HCT116 (cell line): ENCODE measurements at regions not wholly inside any gene's neighbourhood (a gene's known extent, or its start where the extent isn't known, plus 50 kb on each side); places are given as distances from the start of the nearest gene placed in this dataset.

Experiments used
- ATAC-seq: fragments of 200-7000 bp; cut with Tn5 transposase; 2 replicates; pipeline ENCODE4 v1.9.1; 2020; ENCODE audit warnings: mild to moderate bottlenecking, moderate library complexity
- BruUV-seq: library from RNA; stranded (reverse); fragments of 400-500 nt; replicated peaks from 2 replicates; lab custom pipeline; 2021; lab: Mats Ljungman, UMichigan
- CTCF ChIA-PET: fragments of 300-600 bp; sonication (Branson Sonifier 250); formaldehyde crosslinking; loops from one replicate; lab custom pipeline; 2021; ENCODE audit warnings: antibody characterized with exemption; lab: Charles Lee
- POLR2A ChIA-PET: fragments of 300-600, 350-600 bp; sonication (Branson Sonifier 250); formaldehyde crosslinking; loops from one replicate; lab custom pipeline; 2021; ENCODE audit warnings: antibody characterized with exemption; lab: Charles Lee
- RAD21 ChIA-PET, 2 experiments: fragments of 300-600 bp; sonication (Branson Sonifier 250); formaldehyde crosslinking; loops; one replicate each; lab custom pipeline; 2023; ENCODE audit warnings: low total read pairs in 2 of 2; ENCODE audit not compliant: uncharacterized antibody in 2 of 2, unreplicated experiment in 2 of 2, low non-redundant PET in 1 of 2; lab: Charles Lee
- DNase-seq: peaks from one replicate; pipeline ENCODE4 v3.0.0-alpha.2; 2010; ENCODE audit warnings: low read depth, low spot score
- H2AFZ ChIP-seq: fragments of 200-600 bp; shearing (Covaris generic), sonication (generic); 2 replicates; pipeline ENCODE4 v1.6.1; 2017; ENCODE audit warnings: low read depth, mixed run types, mixed read lengths, antibody characterized with exemption, low read length; ENCODE audit not compliant: poor library complexity, severe bottlenecking
- H3K27ac ChIP-seq: 2 replicates; pipeline ENCODE4 v1.5.1; 2012; ENCODE audit warnings: low read depth, low read length
- H3K27me3 ChIP-seq: fragments of 200-600 bp; sonication (generic); 2 replicates; pipeline ENCODE4 v1.6.1; 2016; ENCODE audit warnings: mixed run types, low read length, mixed read lengths; ENCODE audit not compliant: insufficient read depth
- H3K36me3 ChIP-seq, 2 experiments: fragments of 200-500 bp in 1 of 2; fragments of 200-600 bp in 1 of 2; sonication (Bioruptor generic) in 1 of 2; sonication (generic) in 1 of 2; 2 replicates each; pipeline versions ENCODE4 v1.5.1 to v1.6.1; 2014 to 2016; ENCODE audit warnings: low read length in 2 of 2, inconsistent platforms in 1 of 2, mixed read lengths in 1 of 2, mixed run types in 1 of 2; ENCODE audit not compliant: insufficient read depth in 2 of 2, control insufficient read depth in 1 of 2
- H3K4me1 ChIP-seq, 2 experiments: fragments of 200-600 bp in 1 of 2; sonication (generic) in 1 of 2; 2 replicates each; pipeline versions ENCODE4 v1.5.1 to v1.6.1; 2012 to 2017; ENCODE audit warnings: low read length in 2 of 2, inconsistent platforms in 1 of 2, mild to moderate bottlenecking in 1 of 2, mixed read lengths in 1 of 2, mixed run types in 1 of 2, moderate library complexity in 1 of 2; ENCODE audit not compliant: insufficient read depth in 2 of 2, control insufficient read depth in 1 of 2
- H3K4me2 ChIP-seq: fragments of 200-600 bp; sonication (generic); 2 replicates; pipeline ENCODE4 v1.6.1; 2017; ENCODE audit warnings: mixed run types, low read length, mixed read lengths
- H3K4me3 ChIP-seq, 2 experiments: fragments of 200-600 bp in 1 of 2; sonication (generic) in 1 of 2; replicated peaks in 1 of 2; 2 replicates each; pipeline ENCODE4 v1.5.1; 2011 to 2016; ENCODE audit warnings: low read length in 2 of 2, control low read depth in 1 of 2, low read depth in 1 of 2, mild to moderate bottlenecking in 1 of 2, mixed read lengths in 1 of 2, mixed run types in 1 of 2
- H3K79me2 ChIP-seq: fragments of 200-600 bp; sonication (generic); 2 replicates; pipeline ENCODE4 v1.6.1; 2017; ENCODE audit warnings: mild to moderate bottlenecking, mixed run types, low read length, moderate library complexity, mixed read lengths; ENCODE audit not compliant: insufficient read depth
- H3K9ac ChIP-seq: fragments of 200-600 bp; sonication (generic); 2 replicates; pipeline ENCODE4 v1.6.1; 2016; ENCODE audit warnings: low read length, mixed read lengths
- H3K9me2 ChIP-seq: fragments of 200-600 bp; sonication (generic), shearing (Covaris generic); 2 replicates; pipeline ENCODE4 v1.6.1; 2017; ENCODE audit warnings: mixed run types, mild to moderate bottlenecking, moderate library complexity; ENCODE audit not compliant: insufficient read depth
- H3K9me3 ChIP-seq, 2 experiments: fragments of 200-500 bp in 1 of 2; fragments of 200-600 bp in 1 of 2; sonication (Bioruptor generic) in 1 of 2; sonication (generic) in 1 of 2; 2 replicates each; pipeline ENCODE4 v1.6.1; 2014 to 2017; ENCODE audit warnings: low read length in 2 of 2, mixed read lengths in 2 of 2, inconsistent platforms in 1 of 2, low read depth in 1 of 2, mild to moderate bottlenecking in 1 of 2, mixed run types in 1 of 2, moderate library complexity in 1 of 2; ENCODE audit not compliant: control insufficient read depth in 1 of 2, insufficient read depth in 1 of 2
- H4K20me1 ChIP-seq: fragments of 200-600 bp; sonication (generic), shearing (Covaris generic); 2 replicates; pipeline ENCODE4 v1.6.1; 2017; ENCODE audit warnings: mixed run types, mild to moderate bottlenecking, moderate library complexity; ENCODE audit not compliant: insufficient read depth
- CTCF ChIP-seq, 3 experiments: fragments of 200-600 bp in 1 of 3; sonication (generic) in 1 of 3; IDR thresholded peaks in 2 of 3; conservative IDR thresholded peaks in 1 of 3; 2 replicates each; pipeline ENCODE4 v1.5.1; 2012 to 2017; ENCODE audit warnings: low read depth in 2 of 3, low read length in 2 of 3, antibody characterized with exemption in 1 of 3, borderline replicate concordance in 1 of 3, control low read depth in 1 of 3, mild to moderate bottlenecking in 1 of 3, mixed read lengths in 1 of 3, mixed run types in 1 of 3, moderate library complexity in 1 of 3; ENCODE audit not compliant: insufficient read depth in 1 of 3
- EGR1 ChIP-seq: IDR thresholded peaks from 2 replicates; pipeline ENCODE4 v1.6.1; 2012; ENCODE audit warnings: low read depth
- ELF1 ChIP-seq: IDR thresholded peaks from 2 replicates; pipeline ENCODE4 v1.6.1; 2012; ENCODE audit warnings: low read depth, borderline replicate concordance
- EZH2 ChIP-seq: fragments of 200-600 bp; sonication (generic); IDR thresholded peaks from 2 replicates; pipeline ENCODE4 v1.6.1; 2017; ENCODE audit warnings: antibody characterized with exemption, mixed run types
- JUND ChIP-seq: IDR thresholded peaks from 2 replicates; pipeline ENCODE4 v1.6.1; 2012
- MAX ChIP-seq: IDR thresholded peaks from 2 replicates; pipeline ENCODE4 v1.6.1; 2012
- POLR2A ChIP-seq: IDR thresholded peaks from 2 replicates; pipeline ENCODE4 v1.7.0; 2011; ENCODE audit warnings: borderline replicate concordance; ENCODE audit not compliant: insufficient read depth, insufficient read length; ENCODE audit errors: extremely low read depth
- POLR2AphosphoS5 ChIP-seq: IDR thresholded peaks from 2 replicates; pipeline ENCODE4 v1.6.1; 2011; ENCODE audit warnings: mild to moderate bottlenecking, low read depth, low read length, moderate library complexity
- RAD21 ChIP-seq: IDR thresholded peaks from 2 replicates; pipeline ENCODE4 v1.6.1; 2012; ENCODE audit warnings: low read depth, mild to moderate bottlenecking
- YY1 ChIP-seq: IDR thresholded peaks from 2 replicates; pipeline ENCODE4 v1.6.1; 2011; ENCODE audit warnings: low read length, low read depth, moderate library complexity, mild to moderate bottlenecking; ENCODE audit not compliant: insufficient replicate concordance; ENCODE audit errors: extremely low read depth
- ZBTB33 ChIP-seq: IDR thresholded peaks from 2 replicates; pipeline ENCODE4 v1.6.1; 2011; ENCODE audit warnings: mild to moderate bottlenecking, low read length, moderate library complexity; ENCODE audit not compliant: insufficient replicate concordance; ENCODE audit errors: extremely low read depth
- ZFX ChIP-seq: fragments of 450-650 bp; IDR thresholded peaks from 2 replicates; pipeline ENCODE4 v1.6.1; 2017
- intact Hi-C: fragments of 100-400 bp; cut with micrococcal nuclease; formaldehyde crosslinking; loops from 2 replicates; pipeline ENCODE4 v1.10.0; 2022

- Histone ChIP-seq H3K9ac (no peak overlapping the region), H3K27me3 (no peaks in the 10 kb centered on the region), H4K20me1 (no peaks in the 10 kb centered on the region), H2AFZ (no peak overlapping the region), H3K36me3 (no peaks in the 10 kb centered on the region), H3K27ac (no peak overlapping the region), H3K9me3 (no peaks in the 10 kb centered on the region), H3K4me2 (no peak overlapping the region), H3K4me3 (no peak overlapping the region), H3K9me2 (no peaks in the 10 kb centered on the region), H3K79me2 (no peaks in the 10 kb centered on the region), H3K4me1 (peaks cover 0 to 6% of the 10 kb centered on the region in 2 experiments; a peak in 2 of 4 replicates)
- POLR2A ChIA-PET, result no interaction called here
- BruUV-seq, result no TSS peak
- RAD21 ChIA-PET, result no interaction called here
- TF ChIP-seq POLR2A (no peak), RAD21 (no peak), EGR1 (no peak), ZFX (no peak), ZBTB33 (no peak), YY1 (no peak), JUND (no peak), MAX (no peak), CTCF (IDR thresholded peaks at IDR 0.05 in 2 of 3, conservative IDR thresholded peaks at IDR 0.05 in 1 of 3; ENCODE audit: borderline replicate concordance in 1 of 3, insufficient read depth in 1 of 3, low read depth in 2 of 3, low read length in 2 of 3) (no peak), EZH2 (no peak), POLR2AphosphoS5 (no peak), ELF1 (no peak)
- CTCF ChIA-PET, result no interaction called here
- intact Hi-C loops, result no loop called here
- ATAC-seq (no peak), DNase-seq (no peak)
Measured at GRCh38 chr20:43825051-43825402, 89.6 kb upstream of the TOX2 start.
